RKO (cell line): ENCODE measurements at regions not wholly inside any gene's neighbourhood (a gene's known extent, or its start where the extent isn't known, plus 50 kb on each side); places are given as distances from the start of the nearest gene placed in this dataset.

Source experiments
- DNase-seq: peaks from one replicate; pipeline ENCODE4 v3.0.0-alpha.2; 2016; ENCODE audit warnings: low spot score

- DNase-seq, result peak; percentile 72
These were observed 162.2 kb downstream of the SREK1 start for GRCh38 chr5:66306105-66306843.

- no peak for DNase-seq
These were observed 162.8 kb downstream of the SREK1 start for GRCh38 chr5:66306844-66307315.

GRCh38 chr5:66307647-66308241 is 163.6 kb downstream of the SREK1 start:
- DNase-seq, result peak; percentile 81

- DNase-seq, result no peak
These were observed 168.2 kb downstream of the SREK1 start for GRCh38 chr5:66312266-66312665.

- no peak for DNase-seq
These were observed 171.7 kb downstream of the SREK1 start for GRCh38 chr5:66315784-66316183.

- DNase-seq, result no peak
These were observed 178.9 kb downstream of the SREK1 start for GRCh38 chr5:66322786-66323528.

GRCh38 chr5:66323529-66323895 is 179.4 kb downstream of the SREK1 start:
- DNase-seq, result no peak

GRCh38 chr5:66324357-66324756 is 180.3 kb downstream of the SREK1 start:
- DNase-seq, result no peak

- no peak for DNase-seq
These were observed 182.2 kb downstream of the SREK1 start for GRCh38 chr5:66326276-66326675.

GRCh38 chr5:66327008-66327407 is 182.9 kb downstream of the SREK1 start:
- DNase-seq, result no peak

- DNase-seq, result no peak
These were observed 185.0 kb downstream of the SREK1 start for GRCh38 chr5:66329078-66329477.

- no peak for DNase-seq
These were observed 189.1 kb downstream of the SREK1 start for GRCh38 chr5:66333192-66333591.

GRCh38 chr5:66337626-66338226 is 193.6 kb downstream of the SREK1 start:
- no peak for DNase-seq

- DNase-seq, result no peak
These were observed 194.7 kb downstream of the SREK1 start for GRCh38 chr5:66338828-66339227.

GRCh38 chr5:66339896-66340295 is 195.8 kb downstream of the SREK1 start:
- no peak for DNase-seq

- DNase-seq, result no peak
These were observed 196.7 kb downstream of the SREK1 start for GRCh38 chr5:66340786-66341185.

GRCh38 chr5:66342341-66342880 is 198.3 kb downstream of the SREK1 start:
- no peak for DNase-seq

- no peak for DNase-seq
These were observed 199.4 kb downstream of the SREK1 start for GRCh38 chr5:66343370-66344071.

GRCh38 chr5:66344544-66344943 is 200.4 kb downstream of the SREK1 start:
- DNase-seq, result no peak

GRCh38 chr5:66345281-66345680 is 201.2 kb downstream of the SREK1 start:
- no peak for DNase-seq

GRCh38 chr5:66346869-66347268 is 202.8 kb downstream of the SREK1 start:
- DNase-seq, result no peak
